ENCODE measurements at regions not wholly inside any gene's neighbourhood (a gene's known extent, or its start where the extent isn't known, plus 50 kb on each side); places are given as distances from the start of the nearest gene placed in this dataset.

DNA sequence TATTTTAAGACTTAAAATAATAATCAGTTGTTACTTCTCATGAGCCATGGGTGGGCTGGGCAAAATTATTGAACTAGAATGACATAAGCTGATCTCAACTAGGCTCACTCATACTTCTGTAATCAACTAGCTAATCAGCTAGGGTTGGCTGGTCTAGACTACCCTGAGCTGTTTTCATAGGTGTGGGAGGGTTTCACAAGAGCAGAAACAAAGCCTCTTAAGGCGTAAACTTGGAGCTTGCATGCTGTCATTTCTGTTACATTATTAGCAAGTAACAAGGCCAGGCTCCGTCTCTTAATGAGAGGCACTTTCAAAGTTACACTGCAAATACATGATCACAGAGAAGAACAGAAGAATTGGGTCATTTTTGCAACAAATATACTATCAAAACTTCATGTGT lies 57.2 kb upstream of the GHR start:
- H3K36me3 ChIP-seq = no peaks in the 10 kb centered on the region
- H3K4me2 ChIP-seq = no peak overlapping the region
- no peak for TF ChIP-seq Cebpa-rat (IDR thresholded peaks at IDR 0.05)
- H3K27me3 ChIP-seq = no peaks in the 10 kb centered on the region
- no peak overlapping the region for H3K27ac ChIP-seq
- no peaks in the 10 kb centered on the region for H3K4me1 ChIP-seq
- no peaks in the 10 kb centered on the region for H3K9me3 ChIP-seq
- H3K9ac ChIP-seq = no peak overlapping the region
- no peak overlapping the region for H3K4me3 ChIP-seq
- no peaks in the 10 kb centered on the region for H4K20me1 ChIP-seq
